ENCODE measurements at regions not wholly inside any gene's neighbourhood (a gene's known extent, or its start where the extent isn't known, plus 50 kb on each side); places are given as distances from the start of the nearest gene placed in this dataset.

GRCh38 chr2:120421126-120421829 lies 75.3 kb downstream of the INHBB start:
- no peaks in the 10 kb centered on the region for H4K20me1 ChIP-seq (ENCODE audit: insufficient read depth, low read length)
- no peaks in the 10 kb centered on the region for H3K36me3 ChIP-seq (ENCODE audit: insufficient read depth, low read length)
- no peaks in the 10 kb centered on the region for H3K4me1 ChIP-seq (ENCODE audit: insufficient read depth, low read length)
- H2AFZ ChIP-seq (ENCODE audit: low read depth, low read length): no peak overlapping the region
- H3K27ac ChIP-seq (ENCODE audit: low read length): no peak overlapping the region
- peaks cover 23% of the 10 kb centered on the region for H3K27me3 ChIP-seq (ENCODE audit: insufficient read depth, low read length, poor library complexity)
- H3K9ac ChIP-seq (ENCODE audit: low read depth, low read length): no peak overlapping the region
- DNase-seq (no peak), ATAC-seq (ENCODE audit: insufficient read depth, low read depth) (no peak)
- no peak overlapping the region for H3K4me2 ChIP-seq (ENCODE audit: insufficient read depth, low read length)
- TF ChIP-seq EZH2 (IDR thresholded peaks at IDR 0.05; ENCODE audit: borderline replicate concordance, low read depth, low read length, severe bottlenecking) (no peak), CTCF (IDR thresholded peaks at IDR 0.05; ENCODE audit: borderline replicate concordance, extremely low read depth, low read length, poor library complexity, severe bottlenecking) (no peak)
- H3K9me3 ChIP-seq (ENCODE audit: insufficient read depth, low read length, severe bottlenecking): no peaks in the 10 kb centered on the region
- H3K4me3 ChIP-seq (ENCODE audit: low read depth in 1 of 2, low read length in 2 of 2): no peak overlapping the region
- no peaks in the 10 kb centered on the region for H3K79me2 ChIP-seq (ENCODE audit: insufficient read depth, low read length)

- Histone ChIP-seq H4K20me1 (ENCODE audit: insufficient read depth, low read length) (no peaks in the 10 kb centered on the region), H3K4me3 (ENCODE audit: low read depth in 1 of 2, low read length in 2 of 2) (no peak overlapping the region), H3K27me3 (ENCODE audit: insufficient read depth, low read length, poor library complexity) (peaks cover 23% of the 10 kb centered on the region), H3K36me3 (ENCODE audit: insufficient read depth, low read length) (no peaks in the 10 kb centered on the region), H3K27ac (ENCODE audit: low read length) (no peak overlapping the region), H3K79me2 (ENCODE audit: insufficient read depth, low read length) (no peaks in the 10 kb centered on the region), H3K9ac (ENCODE audit: low read depth, low read length) (no peak overlapping the region), H3K4me1 (ENCODE audit: insufficient read depth, low read length) (no peaks in the 10 kb centered on the region), H3K4me2 (ENCODE audit: insufficient read depth, low read length) (no peak overlapping the region), H3K9me3 (ENCODE audit: insufficient read depth, low read length, severe bottlenecking) (no peaks in the 10 kb centered on the region), H2AFZ (ENCODE audit: low read depth, low read length) (no peak overlapping the region)
- ATAC-seq (ENCODE audit: insufficient read depth, low read depth) (no peak), DNase-seq (no peak)
- no peak for TF ChIP-seq CTCF (IDR thresholded peaks at IDR 0.05; ENCODE audit: borderline replicate concordance, extremely low read depth, low read length, poor library complexity, severe bottlenecking)
- TF ChIP-seq EZH2 (IDR thresholded peaks at IDR 0.05; ENCODE audit: borderline replicate concordance, low read depth, low read length, severe bottlenecking): no peak
These were observed 75.9 kb downstream of the INHBB start for GRCh38 chr2:120421830-120422175.

GRCh38 chr2:120422465-120423160 lies 76.7 kb downstream of the INHBB start:
- Histone ChIP-seq H3K4me1 (ENCODE audit: insufficient read depth, low read length) (no peaks in the 10 kb centered on the region), H3K9me3 (ENCODE audit: insufficient read depth, low read length, severe bottlenecking) (no peaks in the 10 kb centered on the region), H3K27me3 (ENCODE audit: insufficient read depth, low read length, poor library complexity) (peaks cover 23% of the 10 kb centered on the region), H3K9ac (ENCODE audit: low read depth, low read length) (no peak overlapping the region), H3K4me2 (ENCODE audit: insufficient read depth, low read length) (no peak overlapping the region), H3K27ac (ENCODE audit: low read length) (no peak overlapping the region), H4K20me1 (ENCODE audit: insufficient read depth, low read length) (no peaks in the 10 kb centered on the region), H2AFZ (ENCODE audit: low read depth, low read length) (no peak overlapping the region), H3K4me3 (ENCODE audit: low read depth in 1 of 2, low read length in 2 of 2) (no peak overlapping the region), H3K79me2 (ENCODE audit: insufficient read depth, low read length) (no peaks in the 10 kb centered on the region), H3K36me3 (ENCODE audit: insufficient read depth, low read length) (no peaks in the 10 kb centered on the region)
- no peak for TF ChIP-seq EZH2 (IDR thresholded peaks at IDR 0.05; ENCODE audit: borderline replicate concordance, low read depth, low read length, severe bottlenecking)
- no peak for TF ChIP-seq CTCF (IDR thresholded peaks at IDR 0.05; ENCODE audit: borderline replicate concordance, extremely low read depth, low read length, poor library complexity, severe bottlenecking)
- DNase-seq (no peak), ATAC-seq (ENCODE audit: insufficient read depth, low read depth) (no peak)
